H1 (cell line): ENCODE measurements at regions not wholly inside any gene's neighbourhood (a gene's known extent, or its start where the extent isn't known, plus 50 kb on each side); places are given as distances from the start of the nearest gene placed in this dataset.

ENCODE experiments used
- CTCF ChIA-PET: fragments of 300-600 bp; sonication (Branson Sonifier 250); formaldehyde crosslinking; loops from one replicate; lab custom pipeline; 2021; ENCODE audit not compliant: partially characterized antibody; lab: Charles Lee
- POLR2A ChIA-PET: fragments of 300-600 bp; sonication (Branson Sonifier 250); formaldehyde crosslinking; loops from one replicate; lab custom pipeline; 2021; ENCODE audit warnings: inconsistent platforms; ENCODE audit not compliant: partially characterized antibody; lab: Charles Lee
- DNase-seq, 2 experiments: peaks; one replicate each; pipeline versions ENCODE4 v3.0.0 to v3.0.0-alpha.2; 2010 to 2022; ENCODE audit warnings: low spot score in 2 of 2, low read depth in 1 of 2, mixed read lengths in 1 of 2
- FAIRE-seq: peaks from 2 replicates; lab custom pipeline; 2011; peaks lifted over from hg19 to GRCh38; lab: Jason Lieb, UNC
- H2AFZ ChIP-seq: 2 replicates; pipeline ENCODE4 v1.8.1; 2012; ENCODE audit warnings: low read length, inconsistent platforms
- H2AK5ac ChIP-seq: 2 replicates; pipeline ENCODE4 v1.6.1; 2013; ENCODE audit warnings: low read depth, low read length
- H2BK120ac ChIP-seq: replicated peaks from 2 replicates; pipeline ENCODE3; 2013; ENCODE audit warnings: low read depth, low read length, inconsistent platforms
- H2BK12ac ChIP-seq: 2 replicates; pipeline ENCODE4 v1.6.1; 2013; ENCODE audit warnings: low read depth, low read length
- H2BK15ac ChIP-seq: 2 replicates; pipeline ENCODE4 v1.6.1; 2013; ENCODE audit warnings: low read length
- H2BK20ac ChIP-seq: 2 replicates; pipeline ENCODE4 v1.6.1; 2013; ENCODE audit warnings: low read length
- H2BK5ac ChIP-seq: 2 replicates; pipeline ENCODE4 v1.6.1; 2013; ENCODE audit warnings: low read depth, low read length
- H3K14ac ChIP-seq: 2 replicates; pipeline ENCODE4 v1.6.1; 2013; ENCODE audit warnings: inconsistent platforms; ENCODE audit not compliant: insufficient read length
- H3K18ac ChIP-seq: 2 replicates; pipeline ENCODE4 v1.6.1; 2013; ENCODE audit warnings: low read length; ENCODE audit errors: extremely low read depth
- H3K23ac ChIP-seq: 2 replicates; pipeline ENCODE4 v1.6.1; 2013; ENCODE audit warnings: inconsistent platforms; ENCODE audit not compliant: insufficient read length
- H3K23me2 ChIP-seq: 2 replicates; pipeline ENCODE4 v1.6.1; 2013; ENCODE audit warnings: low read depth, low read length
- H3K27ac ChIP-seq: 2 replicates; pipeline ENCODE4 v1.6.1; 2011; ENCODE audit warnings: low read depth, low read length, inconsistent platforms
- H3K27me3 ChIP-seq, 4 experiments: replicated peaks in 1 of 4; 1 replicate in 1 of 4; 2 replicates in 3 of 4; pipeline versions ENCODE4 v1.6.1 to v1.8.1; 2011 to 2013; ENCODE audit warnings: low read length in 3 of 4, mild to moderate bottlenecking in 3 of 4, inconsistent platforms in 2 of 4, mixed read lengths in 2 of 4, moderate library complexity in 1 of 4; ENCODE audit not compliant: control insufficient read depth in 3 of 4, insufficient read depth in 3 of 4; ENCODE audit errors: extremely low read depth in 1 of 4
- H3K36me3 ChIP-seq, 4 experiments: 2 replicates each; pipeline versions ENCODE4 v1.6.1 to v1.8.1; 2011 to 2013; ENCODE audit warnings: mild to moderate bottlenecking in 4 of 4, low read length in 3 of 4, moderate library complexity in 2 of 4, control low read depth in 1 of 4, inconsistent platforms in 1 of 4; ENCODE audit not compliant: insufficient read depth in 4 of 4, control insufficient read depth in 2 of 4
- H3K4ac ChIP-seq: replicated peaks from 2 replicates; pipeline ENCODE3; 2013; ENCODE audit warnings: low read length, low read depth, mixed read lengths, inconsistent platforms; ENCODE audit not compliant: insufficient read length
- H3K4me1 ChIP-seq, 4 experiments: replicated peaks in 1 of 4; 1 replicate in 1 of 4; 2 replicates in 3 of 4; pipeline versions ENCODE4 v1.6.1 to v1.8.1; 2011 to 2013; ENCODE audit warnings: low read length in 3 of 4, inconsistent platforms in 2 of 4, mixed read lengths in 1 of 4; ENCODE audit not compliant: insufficient read depth in 4 of 4, control insufficient read depth in 3 of 4
- H3K4me2 ChIP-seq, 2 experiments: 2 replicates each; pipeline versions ENCODE4 v1.6.1 to v1.8.1; 2011 to 2013; ENCODE audit warnings: low read depth in 2 of 2, low read length in 2 of 2, control low read depth in 1 of 2, inconsistent platforms in 1 of 2, mild to moderate bottlenecking in 1 of 2; ENCODE audit not compliant: insufficient read depth in 1 of 2
- H3K4me3 ChIP-seq, 4 experiments: fragments of 200-600, 300-600 bp in 1 of 4; sonication (generic), shearing (Covaris generic), sonication (Bioruptor Twin) in 1 of 4; 2 replicates each; pipeline versions ENCODE4 v1.5.1 to v1.8.1; 2011 to 2016; ENCODE audit warnings: low read length in 4 of 4, low read depth in 3 of 4, control low read depth in 2 of 4, inconsistent platforms in 2 of 4, mild to moderate bottlenecking in 2 of 4, mixed read lengths in 1 of 4, moderate library complexity in 1 of 4; ENCODE audit not compliant: insufficient read depth in 2 of 4; ENCODE audit errors: extremely low read depth in 1 of 4
- H3K56ac ChIP-seq: replicated peaks from 2 replicates; pipeline ENCODE3; 2013; ENCODE audit warnings: low read depth, mild to moderate bottlenecking, mixed read lengths, low read length, inconsistent platforms; ENCODE audit not compliant: insufficient read length
- H3K79me1 ChIP-seq: 2 replicates; pipeline ENCODE4 v1.6.1; 2013; ENCODE audit warnings: low read depth, low read length, control low read depth
- H3K79me2 ChIP-seq, 2 experiments: 2 replicates each; pipeline versions ENCODE4 v1.6.1 to v1.8.1; 2012 to 2013; ENCODE audit warnings: low read length in 2 of 2, mild to moderate bottlenecking in 2 of 2, inconsistent platforms in 1 of 2; ENCODE audit not compliant: insufficient read depth in 2 of 2, control insufficient read depth in 1 of 2
- H3K9ac ChIP-seq, 4 experiments: replicated peaks in 1 of 4; 1 replicate in 1 of 4; 2 replicates in 3 of 4; pipeline versions ENCODE4 v1.6.1 to v1.8.1; 2011 to 2013; ENCODE audit warnings: low read depth in 3 of 4, low read length in 3 of 4, control low read depth in 2 of 4, mild to moderate bottlenecking in 2 of 4, moderate library complexity in 2 of 4, inconsistent platforms in 1 of 4; ENCODE audit errors: extremely low read depth in 1 of 4
- H3K9me3 ChIP-seq, 2 experiments: 2 replicates each; pipeline versions ENCODE4 v1.6.1 to v1.8.1; 2012 to 2013; ENCODE audit warnings: mild to moderate bottlenecking in 2 of 2, moderate library complexity in 2 of 2, control low read depth in 1 of 2, inconsistent platforms in 1 of 2, low read depth in 1 of 2, low read length in 1 of 2, mixed read lengths in 1 of 2; ENCODE audit not compliant: insufficient read depth in 2 of 2
- H4K20me1 ChIP-seq, 2 experiments: replicated peaks in 1 of 2; 2 replicates each; pipeline versions ENCODE3 to v1.8.1; 2011 to 2013; ENCODE audit warnings: inconsistent platforms in 2 of 2, low read length in 2 of 2, mild to moderate bottlenecking in 1 of 2; ENCODE audit not compliant: insufficient read depth in 2 of 2, control insufficient read depth in 1 of 2
- H4K5ac ChIP-seq: 2 replicates; pipeline ENCODE4 v1.6.1; 2013; ENCODE audit warnings: low read length, low read depth, mixed read lengths, inconsistent platforms; ENCODE audit not compliant: insufficient read length
- H4K8ac ChIP-seq: 2 replicates; pipeline ENCODE4 v1.8.0; 2013; ENCODE audit warnings: mild to moderate bottlenecking, moderate library complexity, low read length, inconsistent platforms; ENCODE audit not compliant: insufficient read depth; ENCODE audit errors: extremely low read depth
- H4K91ac ChIP-seq: replicated peaks from 2 replicates; pipeline ENCODE3; 2013; ENCODE audit warnings: low read length, mixed read lengths, inconsistent platforms; ENCODE audit not compliant: insufficient read length
- CREB1 ChIP-seq: IDR thresholded peaks from 2 replicates; pipeline ENCODE4 v1.6.1; 2012; ENCODE audit warnings: inconsistent platforms
- EZH2 ChIP-seq: fragments of 200-600 bp; sonication (generic); IDR thresholded peaks from 2 replicates; pipeline ENCODE4 v1.7.1; 2012; ENCODE audit warnings: low read depth, mild to moderate bottlenecking, moderate library complexity, low read length, inconsistent platforms; ENCODE audit not compliant: severe bottlenecking
- NANOG ChIP-seq: IDR thresholded peaks from 2 replicates; pipeline ENCODE4 v1.6.1; 2011; ENCODE audit warnings: low read length, low read depth, mild to moderate bottlenecking, inconsistent platforms; ENCODE audit not compliant: insufficient read depth, poor library complexity, severe bottlenecking
- RNF2 ChIP-seq: fragments of 200-900, 300-1000 bp; sonication (generic); IDR thresholded peaks from 2 replicates; pipeline ENCODE4 v1.7.1; 2016; ENCODE audit warnings: borderline replicate concordance, low read depth, mild to moderate bottlenecking, antibody characterized with exemption, low read length; ENCODE audit not compliant: poor library complexity, severe bottlenecking; ENCODE audit errors: missing control alignments
- WGBS, 2 experiments: shearing (Covaris generic) in 1 of 2; methylation state at CpG; one replicate each; pipeline versions ENCODE4 v1.1.6 to v1.1.7; 2013 to 2015; ENCODE audit warnings: low lambda C conversion rate in 2 of 2, mixed read lengths in 2 of 2, inconsistent platforms in 1 of 2, low coverage in 1 of 2, missing lambda C conversion rate in 1 of 2; ENCODE audit not compliant: insufficient replicate concordance in 2 of 2, insufficient coverage in 1 of 2, insufficient read length in 1 of 2; ENCODE audit errors: extremely low coverage in 1 of 2, missing lambda C conversion rate in 1 of 2; 5-methylcytosine and 5-hydroxymethylcytosine counted together

DNA sequence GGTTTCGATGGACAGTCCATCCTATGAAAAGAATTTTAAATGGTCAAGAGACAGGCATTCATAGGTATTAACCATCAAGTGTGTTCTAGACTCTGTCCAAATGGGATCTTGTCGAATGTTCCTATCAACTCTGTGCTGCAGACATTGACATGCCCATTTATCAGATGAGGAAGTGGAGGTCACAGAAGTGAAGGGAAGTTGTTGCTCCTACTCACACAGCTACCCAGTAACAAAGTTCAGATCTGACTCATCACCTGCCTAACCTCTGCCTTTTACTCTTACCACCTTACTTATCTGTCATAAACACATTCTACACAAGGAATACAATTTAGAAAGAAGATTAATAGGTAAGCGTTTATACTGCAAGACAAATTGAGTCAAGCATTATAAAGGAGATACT, 426.2 kb upstream of the BRINP1 start:
- Histone ChIP-seq H3K56ac (no peak overlapping the region), H3K4me2 (no peak overlapping the region), H3K23ac (no peak overlapping the region), H2AK5ac (no peak overlapping the region), H3K36me3 (no peaks in the 10 kb centered on the region), H3K4me3 (no peak overlapping the region), H3K14ac (no peak overlapping the region), H3K27me3 (no peaks in the 10 kb centered on the region), H4K20me1 (no peaks in the 10 kb centered on the region), H4K91ac (no peak overlapping the region), H2BK15ac (no peak overlapping the region), H3K18ac (no peak overlapping the region), H3K4me1 (peaks cover 0 to 4% (median 0%) of the 10 kb centered on the region in 4 experiments; a peak in 1 of 7 replicates), H2BK12ac (no peak overlapping the region), H2BK120ac (no peak overlapping the region), H3K23me2 (no peaks in the 10 kb centered on the region), H3K27ac (no peak overlapping the region), H3K79me1 (no peaks in the 10 kb centered on the region), H3K4ac (no peak overlapping the region), H3K9ac (no peak overlapping the region), H3K9me3 (no peaks in the 10 kb centered on the region), H2AFZ (no peak overlapping the region), H3K79me2 (no peaks in the 10 kb centered on the region), H4K5ac (no peak overlapping the region), H2BK5ac (no peak overlapping the region), H2BK20ac (no peak overlapping the region), H4K8ac (no peak overlapping the region)
- ChIA-PET CTCF (interaction anchor here (1.1 kb wide), 1 partner anchor 12 kb away, joined by 3 read pairs; no protein-coding TSS in a partner anchor), POLR2A (no interaction called here)
- DNase-seq (no peak), FAIRE-seq (no peak)
- WGBS, 2 experiments, result 90% methylated on average over 3 of the region's 3 CpGs; no CpG with 5 or more reads in 1 of the 2 experiments
- TF ChIP-seq CREB1 (no peak), NANOG (no peak), RNF2 (no peak), EZH2 (no peak)
